Parathyroid adenoma (tissue), 2 donors: ENCODE measurements at regions not wholly inside any gene's neighbourhood (a gene's known extent, or its start where the extent isn't known, plus 50 kb on each side); places are given as distances from the start of the nearest gene placed in this dataset.

Experiments used
- H2AFZ ChIP-seq: fragments of 300-600 bp; sonication (generic); one replicate; pipeline ENCODE4 v1.7.0; 2017; ENCODE audit warnings: antibody characterized with exemption, mild to moderate bottlenecking
- H3K27ac ChIP-seq: fragments of 300-600 bp; sonication (generic); one replicate; pipeline ENCODE4 v1.7.0; 2017
- H3K27me3 ChIP-seq: fragments of 300-600 bp; sonication (generic); one replicate; pipeline ENCODE4 v1.7.0; 2017; ENCODE audit warnings: low read length; ENCODE audit not compliant: control insufficient read depth, insufficient read depth
- H3K36me3 ChIP-seq: fragments of 300-600 bp; sonication (generic); one replicate; pipeline ENCODE4 v1.7.0; 2017; ENCODE audit warnings: low read length; ENCODE audit not compliant: control insufficient read depth, insufficient read depth
- H3K4me1 ChIP-seq: fragments of 300-600 bp; sonication (generic); one replicate; pipeline ENCODE4 v1.7.0; 2017; ENCODE audit warnings: control low read depth
- H3K4me2 ChIP-seq: fragments of 300-600 bp; sonication (generic); one replicate; pipeline ENCODE4 v1.7.0; 2017; ENCODE audit warnings: low read length
- H3K4me3 ChIP-seq: fragments of 300-600 bp; sonication (generic); one replicate; pipeline ENCODE4 v1.7.0; 2017; ENCODE audit warnings: low read depth, low read length
- H3K79me2 ChIP-seq: fragments of 300-600 bp; sonication (generic); one replicate; pipeline ENCODE4 v1.7.0; 2017; ENCODE audit warnings: control low read depth
- H3K9ac ChIP-seq: fragments of 300-600 bp; sonication (generic); one replicate; pipeline ENCODE4 v1.7.0; 2017; ENCODE audit warnings: mild to moderate bottlenecking
- H3K9me3 ChIP-seq: fragments of 300-600 bp; sonication (generic); one replicate; pipeline ENCODE4 v1.7.0; 2017; ENCODE audit warnings: low read length; ENCODE audit not compliant: control insufficient read depth
- TF ChIP-seq, protein P1 (sequence below): fragments of 300-600 bp; sonication (generic); IDR thresholded peaks from one replicate; pipeline ENCODE4 v1.7.0; 2017; ENCODE audit warnings: antibody characterized with exemption, mild to moderate bottlenecking
- donor health status: primary hyperparathyroidism.

DNA sequence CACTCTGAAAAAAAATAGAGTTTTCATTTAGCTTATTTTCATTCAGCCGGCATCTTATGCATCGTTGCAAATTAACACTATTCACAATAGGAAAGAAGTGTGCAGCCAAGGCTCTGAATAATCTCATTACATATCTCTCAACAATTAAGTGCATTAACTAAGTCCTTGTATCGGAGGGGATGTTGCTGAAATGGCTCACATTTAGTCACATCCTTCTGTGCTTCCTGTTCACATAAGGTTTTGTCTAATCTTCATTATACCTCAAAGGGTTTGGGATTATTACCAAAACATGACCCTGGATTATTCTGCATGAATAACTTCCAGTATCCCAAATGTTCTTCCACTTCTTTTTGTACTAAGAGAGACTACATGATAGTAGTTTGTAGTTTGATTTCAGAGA, 278.0 kb upstream of the GRIA1 start:
- Histone ChIP-seq H3K4me1 (no peaks in the 10 kb centered on the region), H3K79me2 (no peaks in the 10 kb centered on the region), H3K9ac (no peak overlapping the region), H3K27ac (no peak overlapping the region), H3K9me3 (no peaks in the 10 kb centered on the region), H2AFZ (no peak overlapping the region), H3K27me3 (no peaks in the 10 kb centered on the region), H3K4me3 (no peak overlapping the region), H3K36me3 (no peaks in the 10 kb centered on the region), H3K4me2 (no peak overlapping the region)
- TF ChIP-seq, protein P1, sequence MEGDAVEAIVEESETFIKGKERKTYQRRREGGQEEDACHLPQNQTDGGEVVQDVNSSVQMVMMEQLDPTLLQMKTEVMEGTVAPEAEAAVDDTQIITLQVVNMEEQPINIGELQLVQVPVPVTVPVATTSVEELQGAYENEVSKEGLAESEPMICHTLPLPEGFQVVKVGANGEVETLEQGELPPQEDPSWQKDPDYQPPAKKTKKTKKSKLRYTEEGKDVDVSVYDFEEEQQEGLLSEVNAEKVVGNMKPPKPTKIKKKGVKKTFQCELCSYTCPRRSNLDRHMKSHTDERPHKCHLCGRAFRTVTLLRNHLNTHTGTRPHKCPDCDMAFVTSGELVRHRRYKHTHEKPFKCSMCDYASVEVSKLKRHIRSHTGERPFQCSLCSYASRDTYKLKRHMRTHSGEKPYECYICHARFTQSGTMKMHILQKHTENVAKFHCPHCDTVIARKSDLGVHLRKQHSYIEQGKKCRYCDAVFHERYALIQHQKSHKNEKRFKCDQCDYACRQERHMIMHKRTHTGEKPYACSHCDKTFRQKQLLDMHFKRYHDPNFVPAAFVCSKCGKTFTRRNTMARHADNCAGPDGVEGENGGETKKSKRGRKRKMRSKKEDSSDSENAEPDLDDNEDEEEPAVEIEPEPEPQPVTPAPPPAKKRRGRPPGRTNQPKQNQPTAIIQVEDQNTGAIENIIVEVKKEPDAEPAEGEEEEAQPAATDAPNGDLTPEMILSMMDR = no peak

DNA sequence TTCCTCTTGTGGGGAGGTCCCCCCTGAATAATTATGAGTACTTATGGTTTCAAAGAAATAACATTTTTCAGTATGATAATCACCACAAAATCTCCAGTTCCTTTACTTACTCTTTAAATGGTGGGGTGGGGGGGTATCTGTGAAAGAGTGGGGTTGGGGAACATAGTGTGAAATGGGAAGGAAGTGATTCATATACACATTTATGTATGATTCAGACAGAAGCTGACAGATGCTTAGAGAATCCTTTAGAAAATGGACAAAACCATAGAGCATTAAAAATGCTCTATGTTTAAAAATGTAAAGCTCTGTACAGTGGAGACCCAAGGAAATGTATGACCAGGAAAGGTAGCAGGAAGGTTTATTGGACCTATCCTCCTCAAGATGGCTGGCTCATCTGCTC, 267.5 kb upstream of the GRIA1 start:
- Histone ChIP-seq H3K9me3 (no peaks in the 10 kb centered on the region), H3K27me3 (no peaks in the 10 kb centered on the region), H3K4me2 (no peak overlapping the region), H3K79me2 (no peaks in the 10 kb centered on the region), H2AFZ (no peak overlapping the region), H3K9ac (no peak overlapping the region), H3K4me1 (no peaks in the 10 kb centered on the region), H3K4me3 (no peak overlapping the region), H3K27ac (no peak overlapping the region), H3K36me3 (no peaks in the 10 kb centered on the region)
- TF ChIP-seq, protein P1 = no peak

DNA sequence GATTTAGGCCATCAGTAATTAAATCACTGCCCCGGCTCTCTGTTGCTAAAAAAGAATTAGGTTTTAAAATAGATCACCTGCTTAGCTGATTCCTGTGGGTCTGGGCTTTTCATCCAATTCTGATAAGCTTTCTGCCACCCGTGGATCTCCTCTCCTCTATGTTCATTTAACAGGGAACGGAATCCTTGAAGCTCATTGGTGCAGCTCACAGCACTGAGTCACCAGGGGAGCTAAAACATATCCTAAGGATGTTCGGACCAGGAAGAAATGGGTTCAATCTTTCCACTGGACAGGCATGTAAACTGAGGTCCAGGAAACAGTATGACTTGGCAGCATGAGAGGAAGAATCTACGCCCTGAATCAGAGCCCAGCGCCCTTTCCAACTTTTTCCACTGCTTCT, 267.1 kb upstream of the GRIA1 start:
- no peak overlapping the region for H2AFZ ChIP-seq
- H3K36me3 ChIP-seq = no peaks in the 10 kb centered on the region
- no peak overlapping the region for H3K4me2 ChIP-seq
- no peak overlapping the region for H3K4me3 ChIP-seq
- TF ChIP-seq, protein P1 = no peak
- no peaks in the 10 kb centered on the region for H3K9me3 ChIP-seq
- H3K4me1 ChIP-seq = no peaks in the 10 kb centered on the region
- no peaks in the 10 kb centered on the region for H3K27me3 ChIP-seq
- no peak overlapping the region for H3K9ac ChIP-seq
- no peaks in the 10 kb centered on the region for H3K79me2 ChIP-seq
- H3K27ac ChIP-seq = no peak overlapping the region

DNA sequence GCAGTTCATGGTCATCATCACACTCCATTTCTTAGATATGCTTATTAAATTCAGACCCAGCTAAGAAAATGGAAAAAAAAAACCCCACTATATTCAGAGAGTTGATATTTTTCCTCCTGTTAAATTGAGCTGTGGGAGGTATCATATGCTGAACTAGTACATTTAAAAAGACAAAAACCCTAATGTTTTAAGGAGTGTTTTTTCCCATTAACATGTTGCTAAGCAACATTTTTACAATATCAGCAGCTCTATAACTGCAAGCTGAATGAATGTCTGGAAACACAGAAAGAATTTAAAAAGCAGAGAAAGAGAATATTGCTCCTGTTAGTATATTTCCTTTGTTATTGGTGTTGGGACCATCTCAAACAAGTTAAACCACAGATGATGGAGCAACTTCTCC, 265.8 kb upstream of the GRIA1 start:
- H3K27me3 ChIP-seq = no peaks in the 10 kb centered on the region
- no peaks in the 10 kb centered on the region for H3K79me2 ChIP-seq
- H2AFZ ChIP-seq = no peak overlapping the region
- no peak overlapping the region for H3K9ac ChIP-seq
- no peaks in the 10 kb centered on the region for H3K9me3 ChIP-seq
- no peak overlapping the region for H3K4me2 ChIP-seq
- H3K4me1 ChIP-seq = no peaks in the 10 kb centered on the region
- H3K36me3 ChIP-seq = no peaks in the 10 kb centered on the region
- H3K27ac ChIP-seq = no peak overlapping the region
- no peak overlapping the region for H3K4me3 ChIP-seq
- TF ChIP-seq, protein P1 = no peak

DNA sequence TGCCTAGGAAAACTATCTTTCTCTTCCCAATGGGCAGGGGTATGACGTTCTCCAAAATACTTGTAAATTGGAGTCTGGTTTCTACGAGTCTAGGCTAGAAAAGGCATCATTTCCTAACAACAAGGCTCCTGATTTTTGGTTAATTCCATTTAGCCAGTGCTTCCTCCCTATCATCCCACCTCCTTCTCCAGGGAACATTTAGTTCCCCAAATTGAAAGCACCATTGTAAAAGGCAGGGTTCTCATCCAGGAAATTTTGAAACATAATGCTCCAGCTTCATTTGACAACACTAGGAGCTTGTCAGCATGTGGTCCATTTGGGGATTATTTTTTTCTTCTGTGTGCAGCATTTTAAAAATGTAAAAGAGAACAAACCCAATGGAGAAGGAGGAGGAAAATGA, 256.5 kb upstream of the GRIA1 start:
- Histone ChIP-seq H2AFZ (no peak overlapping the region), H3K4me1 (no peaks in the 10 kb centered on the region), H3K27ac (no peak overlapping the region)

More for the DNA sequence above, 256.5 kb upstream of the GRIA1 start:
- TF ChIP-seq, protein P1 = no peak
- H3K9me3 ChIP-seq = no peaks in the 10 kb centered on the region
- no peak overlapping the region for H3K4me2 ChIP-seq
- no peaks in the 10 kb centered on the region for H3K79me2 ChIP-seq
- H3K9ac ChIP-seq = no peak overlapping the region
- H3K4me3 ChIP-seq = no peak overlapping the region
- no peaks in the 10 kb centered on the region for H3K36me3 ChIP-seq
- H3K27me3 ChIP-seq = no peaks in the 10 kb centered on the region
